WERI-Rb-1 (cell line): ENCODE measurements at regions not wholly inside any gene's neighbourhood (a gene's known extent, or its start where the extent isn't known, plus 50 kb on each side); places are given as distances from the start of the nearest gene placed in this dataset.
"Not testable (repeated sequence)": the region's sequence is repeated elsewhere in the genome, so short reads cannot be mapped to it uniquely, and the experiment has no call there.

Experiments used
- DNase-seq: peaks from one replicate; pipeline ENCODE4 v3.0.0-alpha.2; 2020
- H3K27ac ChIP-seq: fragments of 250-450 bp; sonication (Bioruptor Pico); 2 replicates; pipeline ENCODE4 v1.5.1; 2020; ENCODE audit warnings: mild to moderate bottlenecking, moderate library complexity
- H3K27me3 ChIP-seq: fragments of 250-450 bp; sonication (Bioruptor Pico); 2 replicates; pipeline ENCODE4 v1.5.1; 2021; ENCODE audit warnings: mild to moderate bottlenecking, low read depth, moderate library complexity; ENCODE audit not compliant: insufficient read depth, severe bottlenecking
- H3K36me3 ChIP-seq: fragments of 250-450 bp; sonication (Bioruptor Pico); 2 replicates; pipeline ENCODE4 v1.5.1; 2020; ENCODE audit warnings: mild to moderate bottlenecking, moderate library complexity
- H3K4me3 ChIP-seq: 2 replicates; pipeline ENCODE4 v1.5.1; 2011; ENCODE audit warnings: low read depth, mild to moderate bottlenecking, control low read depth, low read length
- H3K9me3 ChIP-seq: fragments of 250-450 bp; sonication (Bioruptor Pico); 2 replicates; pipeline ENCODE4 v1.5.1; 2021; ENCODE audit warnings: mild to moderate bottlenecking, moderate library complexity; ENCODE audit not compliant: severe bottlenecking
- CTCF ChIP-seq: IDR thresholded peaks from 2 replicates; pipeline ENCODE4 v1.5.1; 2011; ENCODE audit warnings: low read depth, mild to moderate bottlenecking, control low read depth, inconsistent platforms, low read length

- Histone ChIP-seq H3K27me3 (no peaks in the 10 kb centered on the region), H3K9me3 (no peaks in the 10 kb centered on the region), H3K36me3 (no peaks in the 10 kb centered on the region), H3K27ac (no peak overlapping the region), H3K4me3 (no peak overlapping the region)
- peak; percentile 88 for TF ChIP-seq CTCF
- DNase-seq, result peak; percentile 75
Measured at GRCh38 chr14:99995700-99996356, 69.4 kb upstream of the EVL start.

- Histone ChIP-seq H3K27ac (no peak overlapping the region), H3K9me3 (peaks cover 2% of the 10 kb centered on the region), H3K27me3 (no peaks in the 10 kb centered on the region), H3K36me3 (no peaks in the 10 kb centered on the region), H3K4me3 (no peak overlapping the region)
- DNase-seq, result no peak
- no peak for TF ChIP-seq CTCF
Measured at GRCh38 chr14:99996951-99997571, 68.2 kb upstream of the EVL start.

GRCh38 chr14:100000398-100000797 is 64.8 kb upstream of the EVL start:
- peaks cover 21% of the 10 kb centered on the region for H3K9me3 ChIP-seq
- not testable (repeated sequence) for H3K27ac ChIP-seq, H3K27me3 ChIP-seq, H3K4me3 ChIP-seq, H3K36me3 ChIP-seq, DNase-seq

GRCh38 chr14:100004392-100004791 is 60.8 kb upstream of the EVL start:
- Histone ChIP-seq H3K27me3 (no peaks in the 10 kb centered on the region), H3K9me3 (peaks cover 21% of the 10 kb centered on the region), H3K27ac (no peak overlapping the region), H3K36me3 (no peaks in the 10 kb centered on the region; the same call in 1 of the 2 replicates), H3K4me3 (no peak overlapping the region)
- no peak for DNase-seq
- no peak for TF ChIP-seq CTCF

GRCh38 chr14:100007254-100007653 is 58.0 kb upstream of the EVL start:
- peaks cover 19% of the 10 kb centered on the region for H3K9me3 ChIP-seq
- no peak for TF ChIP-seq CTCF
- H3K27ac ChIP-seq, result no peak overlapping the region

GRCh38 chr14:100009802-100010201 is 55.4 kb upstream of the EVL start:
- not testable (repeated sequence) for H3K36me3 ChIP-seq, DNase-seq

More at GRCh38 chr14:100007254-100007653, 58.0 kb upstream of the EVL start:
- DNase-seq, result no peak
- Histone ChIP-seq H3K27me3 (no peaks in the 10 kb centered on the region), H3K36me3 (no peaks in the 10 kb centered on the region; the same call in none of the 2 replicates), H3K4me3 (no peak overlapping the region)

More at GRCh38 chr14:100009802-100010201, 55.4 kb upstream of the EVL start:
- not testable (repeated sequence) for H3K27ac ChIP-seq, H3K27me3 ChIP-seq, H3K9me3 ChIP-seq, H3K4me3 ChIP-seq
